Activated T-cell treated with anti-CD3 and anti-CD28 coated beads, Interleukin-2, amount 50 U/mL, for 48 hours (primary cell): ENCODE measurements at regions not wholly inside any gene's neighbourhood (a gene's known extent, or its start where the extent isn't known, plus 50 kb on each side); places are given as distances from the start of the nearest gene placed in this dataset.
"Not testable (repeated sequence)": the region's sequence is repeated elsewhere in the genome, so short reads cannot be mapped to it uniquely, and the experiment has no call there.

Experiments
- DNase-seq, 2 experiments: peaks; one replicate each; pipeline ENCODE4 v3.0.0-alpha.2; 2020

GRCh38 chr5:143659599-143660238 is 152.2 kb upstream of the HMHB1 start:
- no peak for DNase-seq

GRCh38 chr5:143658956-143659355 is 153.0 kb upstream of the HMHB1 start:
- DNase-seq = no peak

GRCh38 chr5:143657647-143658285 is 154.2 kb upstream of the HMHB1 start:
- DNase-seq = no peak

- no peak for DNase-seq
Measured at GRCh38 chr5:143653766-143654282, 158.1 kb upstream of the HMHB1 start.

- peak in 1 of 2 experiments; percentile 19 for DNase-seq
Measured at GRCh38 chr5:143653256-143653655, 158.7 kb upstream of the HMHB1 start.

- peak; percentile 32 to 50 for DNase-seq
Measured at GRCh38 chr5:143652108-143652700, 159.8 kb upstream of the HMHB1 start.

GRCh38 chr5:143649937-143650621 is 161.9 kb upstream of the HMHB1 start:
- DNase-seq = no peak

- peak; percentile 26 to 33 for DNase-seq
Measured at GRCh38 chr5:143648696-143649095, 163.3 kb upstream of the HMHB1 start.

GRCh38 chr5:143646961-143647360 is 165.0 kb upstream of the HMHB1 start:
- no peak for DNase-seq

GRCh38 chr5:143645356-143645755 is 166.6 kb upstream of the HMHB1 start:
- no peak for DNase-seq

GRCh38 chr5:143644727-143645126 is 167.2 kb upstream of the HMHB1 start:
- no peak for DNase-seq

GRCh38 chr5:143642791-143643190 is 169.2 kb upstream of the HMHB1 start:
- DNase-seq = no peak

- DNase-seq = no peak
Measured at GRCh38 chr5:143641549-143642355, 170.2 kb upstream of the HMHB1 start.

GRCh38 chr5:143638654-143639053 is 173.3 kb upstream of the HMHB1 start:
- DNase-seq = no peak

GRCh38 chr5:143636931-143637528 is 174.9 kb upstream of the HMHB1 start:
- no peak for DNase-seq

- no peak for DNase-seq
Measured at GRCh38 chr5:143635888-143636287, 176.1 kb upstream of the HMHB1 start.

GRCh38 chr5:143635146-143635752 is 176.7 kb upstream of the HMHB1 start:
- DNase-seq = no peak

GRCh38 chr5:143634689-143635088 is 177.3 kb upstream of the HMHB1 start:
- no peak for DNase-seq

- no peak for DNase-seq
Measured at GRCh38 chr5:143629871-143630659, 181.9 kb upstream of the HMHB1 start.

- not testable (repeated sequence) for DNase-seq
Measured at GRCh38 chr5:143625048-143625447, 186.9 kb upstream of the HMHB1 start.

GRCh38 chr5:143624465-143624864 is 187.5 kb upstream of the HMHB1 start:
- DNase-seq = no peak
